SU-DHL-6 (cell line): ENCODE measurements at regions not wholly inside any gene's neighbourhood (a gene's known extent, or its start where the extent isn't known, plus 50 kb on each side); places are given as distances from the start of the nearest gene placed in this dataset.

Source experiments
- H2AFZ ChIP-seq: fragments of 200-600 bp; sonication (generic); 2 replicates; pipeline ENCODE4 v1.6.1; 2014; ENCODE audit warnings: low read depth, mild to moderate bottlenecking, moderate library complexity, mixed read lengths, antibody characterized with exemption, low read length; ENCODE audit not compliant: severe bottlenecking
- H3F3A ChIP-seq: fragments of 200-600 bp; shearing (Covaris generic); 2 replicates; pipeline ENCODE4 v1.6.0; 2016; ENCODE audit warnings: antibody characterized with exemption, mild to moderate bottlenecking; ENCODE audit not compliant: insufficient read depth
- H3K27ac ChIP-seq: fragments of 200-600 bp; sonication (generic); 2 replicates; pipeline ENCODE4 v1.5.1; 2016; ENCODE audit warnings: low read depth, mild to moderate bottlenecking, low read length, moderate library complexity, mixed read lengths
- H3K27me3 ChIP-seq: fragments of 200-600 bp; sonication (generic), shearing (Covaris generic); 2 replicates; pipeline ENCODE4 v1.6.0; 2014; ENCODE audit warnings: mild to moderate bottlenecking, low read length
- H3K36me3 ChIP-seq: fragments of 200-600 bp; sonication (generic); 2 replicates; pipeline ENCODE4 v1.6.1; 2014; ENCODE audit warnings: mild to moderate bottlenecking, low read length, mixed read lengths
- H3K4me2 ChIP-seq: fragments of 300-600, 200-600 bp; shearing (Covaris generic), sonication (generic); 2 replicates; pipeline ENCODE4 v1.6.0; 2014; ENCODE audit warnings: low read length, low read depth, mild to moderate bottlenecking; ENCODE audit not compliant: poor library complexity, severe bottlenecking
- H3K4me3 ChIP-seq: fragments of 200-600 bp; sonication (generic); 2 replicates; pipeline ENCODE4 v1.5.1; 2014; ENCODE audit warnings: antibody characterized with exemption, low read length, mild to moderate bottlenecking, mixed read lengths; ENCODE audit not compliant: insufficient read depth, poor library complexity, severe bottlenecking
- H3K79me2 ChIP-seq: fragments of 200-600 bp; sonication (generic); 2 replicates; pipeline ENCODE4 v1.6.1; 2014; ENCODE audit warnings: mild to moderate bottlenecking, low read length, moderate library complexity; ENCODE audit not compliant: insufficient read depth
- H3K9ac ChIP-seq: fragments of 200-600 bp; sonication (generic); 2 replicates; pipeline ENCODE4 v1.7.0; 2014; ENCODE audit warnings: mild to moderate bottlenecking, low read length
- H3K9me2 ChIP-seq: fragments of 200-600 bp; sonication (generic); replicated peaks from 2 replicates; pipeline ENCODE4 v1.6.1; 2014; ENCODE audit warnings: low read length; ENCODE audit not compliant: insufficient read depth
- H3K9me3 ChIP-seq: fragments of 200-600 bp; sonication (generic); 2 replicates; pipeline ENCODE4 v1.6.1; 2014; ENCODE audit warnings: low read length, mixed read lengths; ENCODE audit not compliant: insufficient read depth
- H4K20me1 ChIP-seq: fragments of 200-600 bp; sonication (generic); 2 replicates; pipeline ENCODE4 v1.6.1; 2014; ENCODE audit warnings: low read depth, mild to moderate bottlenecking, antibody characterized with exemption, low read length, moderate library complexity, mixed read lengths
- CTCF ChIP-seq: fragments of 200-600 bp; sonication (generic); IDR thresholded peaks from one replicate; pipeline ENCODE4 v1.5.1; 2017; ENCODE audit warnings: antibody characterized with exemption, mild to moderate bottlenecking, low read length, moderate library complexity; ENCODE audit not compliant: insufficient read depth, poor library complexity, severe bottlenecking
- EZH2phosphoT487 ChIP-seq: fragments of 200-600 bp; sonication (generic), shearing (Covaris generic); conservative IDR thresholded peaks from 2 replicates; pipeline ENCODE4 v1.6.1; 2018; ENCODE audit warnings: mild to moderate bottlenecking, antibody characterized with exemption, low read length, moderate library complexity, mixed read lengths

- Histone ChIP-seq H2AFZ (no peak overlapping the region), H3K27me3 (no peaks in the 10 kb centered on the region), H3K4me2 (no peak overlapping the region), H3K9ac (no peak overlapping the region), H3K9me2 (no peaks in the 10 kb centered on the region), H3K79me2 (no peaks in the 10 kb centered on the region), H4K20me1 (no peaks in the 10 kb centered on the region), H3K4me3 (no peak overlapping the region), H3K9me3 (no peaks in the 10 kb centered on the region), H3K27ac (no peak overlapping the region), H3F3A (no peaks in the 10 kb centered on the region), H3K36me3 (no peaks in the 10 kb centered on the region)
- TF ChIP-seq EZH2phosphoT487: no peak
- no peak for TF ChIP-seq CTCF
These were observed 90.5 kb upstream of the GDF10 start for GRCh38 chr10:47209466-47209865.

DNA sequence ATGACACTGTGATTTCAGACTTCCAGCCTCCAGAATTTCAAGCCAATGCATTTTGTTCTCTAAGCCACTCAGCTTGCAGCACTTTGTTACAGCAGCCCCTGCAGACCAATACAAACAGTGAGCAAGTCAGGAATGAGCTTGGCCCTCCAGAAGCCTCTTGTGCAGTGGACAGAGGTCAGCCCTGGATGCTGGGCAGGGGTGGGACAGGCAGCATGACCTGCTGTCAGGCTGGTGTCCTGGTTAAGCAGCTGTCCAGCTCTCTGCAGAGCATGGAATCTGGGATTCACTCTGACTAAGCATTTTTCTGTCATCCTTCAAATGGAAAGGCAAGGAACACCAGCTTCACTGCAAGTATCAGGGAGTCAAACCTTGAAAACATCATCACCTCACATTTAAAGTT is 85.5 kb upstream of the GDF10 start:
- H3K4me2 ChIP-seq: no peak overlapping the region
- H4K20me1 ChIP-seq: no peaks in the 10 kb centered on the region
- H3K9me3 ChIP-seq: no peaks in the 10 kb centered on the region
- no peaks in the 10 kb centered on the region for H3K9me2 ChIP-seq
- no peak overlapping the region for H3K27ac ChIP-seq
- H3F3A ChIP-seq: no peaks in the 10 kb centered on the region
- H3K36me3 ChIP-seq: no peaks in the 10 kb centered on the region
- H3K27me3 ChIP-seq: no peaks in the 10 kb centered on the region
- no peak overlapping the region for H2AFZ ChIP-seq
- no peak overlapping the region for H3K4me3 ChIP-seq
- TF ChIP-seq EZH2phosphoT487 (no peak), CTCF (no peak)
- no peak overlapping the region for H3K9ac ChIP-seq
- no peaks in the 10 kb centered on the region for H3K79me2 ChIP-seq

- no peaks in the 10 kb centered on the region for H4K20me1 ChIP-seq
- no peak overlapping the region for H3K4me3 ChIP-seq
- no peak overlapping the region for H3K4me2 ChIP-seq
- no peaks in the 10 kb centered on the region for H3F3A ChIP-seq
- no peaks in the 10 kb centered on the region for H3K9me3 ChIP-seq
- H3K27ac ChIP-seq: no peak overlapping the region
- H3K9me2 ChIP-seq: no peaks in the 10 kb centered on the region
- no peak overlapping the region for H3K9ac ChIP-seq
- H3K36me3 ChIP-seq: no peaks in the 10 kb centered on the region
- H2AFZ ChIP-seq: no peak overlapping the region
- no peaks in the 10 kb centered on the region for H3K27me3 ChIP-seq
- H3K79me2 ChIP-seq: no peaks in the 10 kb centered on the region
- no peak for TF ChIP-seq CTCF
- no peak for TF ChIP-seq EZH2phosphoT487
These were observed 82.9 kb upstream of the GDF10 start for GRCh38 chr10:47217113-47217512.

- H3K36me3 ChIP-seq: no peaks in the 10 kb centered on the region
- no peaks in the 10 kb centered on the region for H3K79me2 ChIP-seq
- H3F3A ChIP-seq: no peaks in the 10 kb centered on the region
- no peaks in the 10 kb centered on the region for H4K20me1 ChIP-seq
- H3K9ac ChIP-seq: no peak overlapping the region
- H3K9me3 ChIP-seq: no peaks in the 10 kb centered on the region
- H3K9me2 ChIP-seq: no peaks in the 10 kb centered on the region
- no peak overlapping the region for H3K27ac ChIP-seq
- H3K27me3 ChIP-seq: no peaks in the 10 kb centered on the region
- H2AFZ ChIP-seq: no peak overlapping the region
- H3K4me3 ChIP-seq: no peak overlapping the region
- H3K4me2 ChIP-seq: no peak overlapping the region
- TF ChIP-seq EZH2phosphoT487: no peak
- no peak for TF ChIP-seq CTCF
These were observed 81.2 kb upstream of the GDF10 start for GRCh38 chr10:47218803-47219202.
